ENCODE measurements at regions not wholly inside any gene's neighbourhood (a gene's known extent, or its start where the extent isn't known, plus 50 kb on each side); places are given as distances from the start of the nearest gene placed in this dataset.

DNA sequence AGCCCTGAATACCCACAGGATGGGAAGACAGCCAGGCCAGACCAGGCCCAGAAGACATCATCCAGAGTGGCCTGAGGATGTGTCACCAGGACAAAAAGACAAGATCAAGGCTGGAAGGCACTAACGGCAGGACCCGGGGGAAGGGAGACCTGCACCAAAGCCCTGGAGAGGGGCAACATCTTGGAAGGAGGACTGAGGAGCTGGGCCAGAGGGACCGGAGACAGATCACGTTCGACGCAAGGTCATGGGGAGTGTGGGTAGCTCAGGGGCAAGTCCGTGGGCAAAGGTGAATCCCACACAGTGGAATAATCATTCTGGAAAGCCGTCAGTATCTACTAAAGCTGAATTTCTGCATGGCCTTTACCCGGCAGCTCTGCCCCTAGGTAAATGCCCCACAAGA lies 478.6 kb downstream of the MATN1 start:
- TF ChIP-seq ZNF70 (CRISPR knock-in tag; IDR thresholded peaks at IDR 0.05): no peak
- no peak for TF ChIP-seq ZFP3 (CRISPR knock-in tag; IDR thresholded peaks at IDR 0.05)
- no peak for TF ChIP-seq RARB (CRISPR knock-in tag; IDR thresholded peaks at IDR 0.05)
- TF ChIP-seq, protein P1, sequence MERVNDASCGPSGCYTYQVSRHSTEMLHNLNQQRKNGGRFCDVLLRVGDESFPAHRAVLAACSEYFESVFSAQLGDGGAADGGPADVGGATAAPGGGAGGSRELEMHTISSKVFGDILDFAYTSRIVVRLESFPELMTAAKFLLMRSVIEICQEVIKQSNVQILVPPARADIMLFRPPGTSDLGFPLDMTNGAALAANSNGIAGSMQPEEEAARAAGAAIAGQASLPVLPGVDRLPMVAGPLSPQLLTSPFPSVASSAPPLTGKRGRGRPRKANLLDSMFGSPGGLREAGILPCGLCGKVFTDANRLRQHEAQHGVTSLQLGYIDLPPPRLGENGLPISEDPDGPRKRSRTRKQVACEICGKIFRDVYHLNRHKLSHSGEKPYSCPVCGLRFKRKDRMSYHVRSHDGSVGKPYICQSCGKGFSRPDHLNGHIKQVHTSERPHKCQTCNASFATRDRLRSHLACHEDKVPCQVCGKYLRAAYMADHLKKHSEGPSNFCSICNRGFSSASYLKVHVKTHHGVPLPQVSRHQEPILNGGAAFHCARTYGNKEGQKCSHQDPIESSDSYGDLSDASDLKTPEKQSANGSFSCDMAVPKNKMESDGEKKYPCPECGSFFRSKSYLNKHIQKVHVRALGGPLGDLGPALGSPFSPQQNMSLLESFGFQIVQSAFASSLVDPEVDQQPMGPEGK (CRISPR knock-in tag; IDR thresholded peaks at IDR 0.05; ENCODE audit: borderline replicate concordance): no peak
- TF ChIP-seq OSR1 (CRISPR knock-in tag; IDR thresholded peaks at IDR 0.05): no peak
- TF ChIP-seq ZC3H10 (CRISPR knock-in tag; IDR thresholded peaks at IDR 0.05): no peak
- TF ChIP-seq ARNTL (CRISPR knock-in tag; IDR thresholded peaks at IDR 0.05; ENCODE audit: borderline replicate concordance, low read depth): no peak
- no peak for TF ChIP-seq CSDC2 (CRISPR knock-in tag; IDR thresholded peaks at IDR 0.05)
- TF ChIP-seq ESRRG (CRISPR knock-in tag; IDR thresholded peaks at IDR 0.05): no peak
- no peak for TF ChIP-seq TCF4 (CRISPR knock-in tag; IDR thresholded peaks at IDR 0.05; ENCODE audit: borderline replicate concordance)
